ENCODE measurements at regions not wholly inside any gene's neighbourhood (a gene's known extent, or its start where the extent isn't known, plus 50 kb on each side); places are given as distances from the start of the nearest gene placed in this dataset.

- ChIA-PET RAD21 (ENCODE audit: low non-redundant PET in 1 of 2, low total read pairs in 2 of 2, uncharacterized antibody in 2 of 2, unreplicated experiment in 2 of 2) (no interaction called here), POLR2A (no interaction called here), CTCF (interaction anchor here (1.0 kb wide), 1 partner anchor 11 kb away, joined by 3 read pairs; no protein-coding TSS in a partner anchor)
- no peaks in the 10 kb centered on the region for H4K20me1 ChIP-seq (ENCODE audit: insufficient read depth)
- H3K9ac ChIP-seq (ENCODE audit: low read length): no peak overlapping the region
- no peak for ATAC-seq
- H3K27me3 ChIP-seq (ENCODE audit: insufficient read depth, low read length): no peaks in the 10 kb centered on the region
- TF ChIP-seq ZNF274 (IDR thresholded peaks at IDR 0.05; ENCODE audit: low read depth, low read length) (no peak), CBX3 (IDR thresholded peaks at IDR 0.05; ENCODE audit: low read depth) (no peak), SP1 (IDR thresholded peaks at IDR 0.05; ENCODE audit: low read depth) (no peak), CEBPB (IDR thresholded peaks at IDR 0.05; ENCODE audit: low read depth) (no peak), POLR2AphosphoS5 (IDR thresholded peaks at IDR 0.05; ENCODE audit: low read depth, low read length) (no peak), ZBTB33 (IDR thresholded peaks at IDR 0.05; ENCODE audit: extremely low read depth, insufficient replicate concordance, low read length) (no peak), SRF (IDR thresholded peaks at IDR 0.05; ENCODE audit: low read depth) (no peak), CTCF (IDR thresholded peaks at IDR 0.05 in 2 of 3, conservative IDR thresholded peaks at IDR 0.05 in 1 of 3; ENCODE audit: borderline replicate concordance in 1 of 3, insufficient read depth in 1 of 3, low read depth in 2 of 3, low read length in 2 of 3) (no peak), ZFX (IDR thresholded peaks at IDR 0.05) (no peak), EZH2 (IDR thresholded peaks at IDR 0.05) (no peak), SIN3A (IDR thresholded peaks at IDR 0.05; ENCODE audit: low read depth) (no peak), TCF7L2 (IDR thresholded peaks at IDR 0.05; ENCODE audit: borderline replicate concordance, extremely low read depth, insufficient read depth, insufficient read length) (no peak), FOSL1 (IDR thresholded peaks at IDR 0.05; ENCODE audit: low read depth) (no peak), EZH2phosphoT487 (IDR thresholded peaks at IDR 0.05; ENCODE audit: borderline replicate concordance) (no peak), EGR1 (IDR thresholded peaks at IDR 0.05; ENCODE audit: low read depth) (no peak), MAX (IDR thresholded peaks at IDR 0.05) (no peak)
- H3K4me3 ChIP-seq (replicated peaks in 1 of 2; ENCODE audit: low read depth in 1 of 2, low read length in 2 of 2): no peak overlapping the region
- H3K36me3 ChIP-seq (ENCODE audit: control insufficient read depth in 1 of 2, insufficient read depth in 2 of 2, low read length in 2 of 2): no peaks in the 10 kb centered on the region
- no peaks in the 10 kb centered on the region for H3K79me2 ChIP-seq (ENCODE audit: insufficient read depth, low read length)
- intact Hi-C loops (cut with micrococcal nuclease): no loop called here
- no peaks in the 10 kb centered on the region for H3K9me2 ChIP-seq (ENCODE audit: insufficient read depth)
- H3K27ac ChIP-seq (ENCODE audit: low read depth, low read length): no peak overlapping the region
- H3K4me1 ChIP-seq (ENCODE audit: control insufficient read depth in 1 of 2, insufficient read depth in 2 of 2, low read length in 2 of 2): no peaks in the 10 kb centered on the region
- H2AFZ ChIP-seq (ENCODE audit: low read depth, low read length, poor library complexity, severe bottlenecking): no peak overlapping the region
- no peaks in the 10 kb centered on the region for H3K9me3 ChIP-seq (ENCODE audit: control insufficient read depth in 1 of 2, insufficient read depth in 1 of 2, low read depth in 1 of 2, low read length in 2 of 2)
- BruUV-seq (replicated peaks): no TSS peak
- no peak for DNase-seq (ENCODE audit: low read depth, low spot score)
- H3K4me2 ChIP-seq (ENCODE audit: low read length): no peak overlapping the region
These were observed 157.9 kb upstream of the DKK2 start for GRCh38 chr4:107194005-107194404.
